ENCODE measurements at regions not wholly inside any gene's neighbourhood (a gene's known extent, or its start where the extent isn't known, plus 50 kb on each side); places are given as distances from the start of the nearest gene placed in this dataset.

DNA sequence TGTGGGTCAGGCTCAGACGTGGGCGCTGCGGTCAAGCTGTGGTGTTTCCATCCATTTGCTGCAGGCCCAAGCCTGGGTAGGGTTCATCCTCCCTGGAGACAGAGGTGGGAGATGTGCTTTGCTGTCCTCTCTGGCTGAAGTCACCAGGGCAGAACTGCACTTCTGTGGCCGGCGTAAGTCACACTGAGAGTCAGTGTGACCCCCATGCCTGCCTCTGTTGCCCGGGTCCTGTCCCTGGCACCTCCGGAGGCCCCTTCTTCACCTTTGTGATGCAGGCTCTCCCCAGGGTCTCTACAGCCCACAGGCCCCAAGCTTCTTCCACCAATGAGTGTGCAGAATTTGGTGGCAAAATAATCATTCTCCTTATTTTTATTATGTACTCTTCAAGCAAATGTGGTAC is 53.8 kb upstream of the DACT2 start:
- TF ChIP-seq SPI1 (IDR thresholded peaks at IDR 0.05; ENCODE audit: low read depth, low read length) (no peak), POLR2AphosphoS5 (IDR thresholded peaks at IDR 0.05; ENCODE audit: low read depth, low read length) (no peak), POLR2A (IDR thresholded peaks at IDR 0.05; ENCODE audit: low read depth, low read length) (no peak), TAF1 (IDR thresholded peaks at IDR 0.05; ENCODE audit: low read depth, low read length) (no peak), POU2F2 (IDR thresholded peaks at IDR 0.05; ENCODE audit: low read depth, low read length) (no peak), PAX5 (IDR thresholded peaks at IDR 0.05; ENCODE audit: insufficient read depth, low read length, severe bottlenecking) (no peak)
